Gastroesophageal sphincter (tissue), 3 donors: ENCODE measurements at regions not wholly inside any gene's neighbourhood (a gene's known extent, or its start where the extent isn't known, plus 50 kb on each side); places are given as distances from the start of the nearest gene placed in this dataset.

Experiments used
- EP300 ChIP-seq: sonication (generic); formaldehyde crosslinking; IDR thresholded peaks from one replicate; pipeline ENCODE4 v1.6.1; 2017; ENCODE audit warnings: antibody characterized with exemption, mild to moderate bottlenecking
- POLR2A ChIP-seq, 2 donors: fragments of 450-650 bp; IDR thresholded peaks; one replicate each; pipeline ENCODE4 v1.6.1; 2017; ENCODE audit warnings: antibody characterized with exemption in 2 of 2, mild to moderate bottlenecking in 2 of 2, moderate library complexity in 1 of 2
- POLR2AphosphoS5 ChIP-seq: sonication (generic); formaldehyde crosslinking; IDR thresholded peaks from one replicate; pipeline ENCODE4 v1.6.1; 2017; ENCODE audit warnings: antibody characterized with exemption
- TF ChIP-seq, protein P1 (sequence below), 4 experiments: fragments of 200-600 bp in 2 of 4; fragments of 450-650 bp in 2 of 4; sonication (generic) in 1 of 4; IDR thresholded peaks; one replicate each; pipeline ENCODE4 v1.5.1; 2017 to 2019; ENCODE audit warnings: antibody characterized with exemption in 4 of 4, mild to moderate bottlenecking in 2 of 4, moderate library complexity in 2 of 4

DNA sequence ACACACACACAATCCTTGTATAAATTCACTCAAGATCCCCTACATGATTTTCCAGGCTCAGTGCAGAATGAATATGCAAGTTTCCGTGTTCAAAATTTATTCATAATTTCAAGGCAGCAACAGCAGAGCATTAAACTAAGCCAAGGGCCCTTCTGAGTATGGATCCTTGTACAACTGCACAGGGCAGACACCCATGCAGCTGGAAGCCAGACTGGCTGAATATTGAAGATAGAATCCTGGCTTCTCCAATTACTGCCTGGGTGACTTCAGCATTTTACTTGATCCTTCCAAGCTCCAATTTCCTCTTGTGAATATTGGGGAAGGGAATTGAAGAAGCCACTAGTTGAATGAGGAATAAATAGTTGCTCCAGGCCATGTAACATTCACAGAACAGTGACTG lies 267.9 kb upstream of the REG3G start:
- no peak for TF ChIP-seq POLR2A (IDR thresholded peaks at IDR 0.05)
- TF ChIP-seq, protein P1, sequence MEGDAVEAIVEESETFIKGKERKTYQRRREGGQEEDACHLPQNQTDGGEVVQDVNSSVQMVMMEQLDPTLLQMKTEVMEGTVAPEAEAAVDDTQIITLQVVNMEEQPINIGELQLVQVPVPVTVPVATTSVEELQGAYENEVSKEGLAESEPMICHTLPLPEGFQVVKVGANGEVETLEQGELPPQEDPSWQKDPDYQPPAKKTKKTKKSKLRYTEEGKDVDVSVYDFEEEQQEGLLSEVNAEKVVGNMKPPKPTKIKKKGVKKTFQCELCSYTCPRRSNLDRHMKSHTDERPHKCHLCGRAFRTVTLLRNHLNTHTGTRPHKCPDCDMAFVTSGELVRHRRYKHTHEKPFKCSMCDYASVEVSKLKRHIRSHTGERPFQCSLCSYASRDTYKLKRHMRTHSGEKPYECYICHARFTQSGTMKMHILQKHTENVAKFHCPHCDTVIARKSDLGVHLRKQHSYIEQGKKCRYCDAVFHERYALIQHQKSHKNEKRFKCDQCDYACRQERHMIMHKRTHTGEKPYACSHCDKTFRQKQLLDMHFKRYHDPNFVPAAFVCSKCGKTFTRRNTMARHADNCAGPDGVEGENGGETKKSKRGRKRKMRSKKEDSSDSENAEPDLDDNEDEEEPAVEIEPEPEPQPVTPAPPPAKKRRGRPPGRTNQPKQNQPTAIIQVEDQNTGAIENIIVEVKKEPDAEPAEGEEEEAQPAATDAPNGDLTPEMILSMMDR (IDR thresholded peaks at IDR 0.05) = no peak
- TF ChIP-seq POLR2AphosphoS5 = no peak
- TF ChIP-seq EP300 = no peak
